Endothelial cell of umbilical vein (primary cell): ENCODE measurements at regions not wholly inside any gene's neighbourhood (a gene's known extent, or its start where the extent isn't known, plus 50 kb on each side); places are given as distances from the start of the nearest gene placed in this dataset.

ENCODE experiments used
- CTCF ChIP-seq, 2 donors: IDR thresholded peaks; 1 replicate in 1 of 2; 2 replicates in 1 of 2; pipeline ENCODE4 v1.5.1; 2011; ENCODE audit warnings: low read length in 2 of 2, mild to moderate bottlenecking in 2 of 2, moderate library complexity in 2 of 2, control low read depth in 1 of 2, inconsistent platforms in 1 of 2, low read depth in 1 of 2; ENCODE audit not compliant: insufficient read depth in 1 of 2; ENCODE audit errors: extremely low read depth in 1 of 2
- EZH2 ChIP-seq: IDR thresholded peaks from 2 replicates; pipeline ENCODE4 v1.6.1; 2012; ENCODE audit warnings: borderline replicate concordance, low read depth, mild to moderate bottlenecking, moderate library complexity, low read length, inconsistent platforms; ENCODE audit not compliant: severe bottlenecking
- FOS ChIP-seq: IDR thresholded peaks from 2 replicates; pipeline ENCODE4 v1.6.1; 2011; ENCODE audit warnings: mild to moderate bottlenecking, low read length, moderate library complexity, borderline replicate concordance; ENCODE audit not compliant: insufficient read depth
- GATA2 ChIP-seq: IDR thresholded peaks from 2 replicates; pipeline ENCODE4 v1.7.0; 2011; ENCODE audit warnings: low read depth, mild to moderate bottlenecking, moderate library complexity, mixed read lengths, low read length; ENCODE audit not compliant: insufficient read length, insufficient read depth
- JUN ChIP-seq: IDR thresholded peaks from 2 replicates; pipeline ENCODE4 v1.6.1; 2011; ENCODE audit warnings: borderline replicate concordance, low read depth; ENCODE audit not compliant: insufficient read length, insufficient read depth
- MAX ChIP-seq: IDR thresholded peaks from 2 replicates; pipeline ENCODE4 v1.6.1; 2011; ENCODE audit not compliant: insufficient read depth, insufficient read length
- MYC ChIP-seq: IDR thresholded peaks from one replicate; pipeline ENCODE4 v1.6.1; 2011; ENCODE audit warnings: mild to moderate bottlenecking, low read depth, low read length
- POLR2A ChIP-seq: IDR thresholded peaks from 2 replicates; pipeline ENCODE4 v1.6.1; 2012; ENCODE audit warnings: low read depth, mild to moderate bottlenecking, control low read depth, low read length
- POLR2AphosphoS5 ChIP-seq: IDR thresholded peaks from 2 replicates; pipeline ENCODE4 v1.6.1; 2012; ENCODE audit warnings: low read depth, mild to moderate bottlenecking, control low read depth, low read length, moderate library complexity; ENCODE audit not compliant: insufficient read depth

GRCh38 chr5:75931175-75931574 is 152.0 kb upstream of the SV2C start:
- TF ChIP-seq CTCF (IDR thresholded peaks at IDR 0.05; ENCODE audit: extremely low read depth in 1 of 2, insufficient read depth in 1 of 2, low read depth in 1 of 2, low read length in 2 of 2) (no peak), POLR2A (no peak), POLR2AphosphoS5 (no peak), FOS (no peak), MAX (no peak), MYC (no peak), EZH2 (no peak), JUN (no peak), GATA2 (no peak)
